Ovary (tissue), 7 donors: ENCODE measurements at regions not wholly inside any gene's neighbourhood (a gene's known extent, or its start where the extent isn't known, plus 50 kb on each side); places are given as distances from the start of the nearest gene placed in this dataset.

ENCODE experiments used
- DNase-seq, 5 donors: peaks; one replicate each; pipeline ENCODE4 v3.0.0-alpha.2; 2019 to 2020
- H3K27ac ChIP-seq, 2 donors: fragments of 200-600 bp; one replicate each; pipeline versions ENCODE4 v1.5.1 to v1.8.0; 2019 to 2022
- H3K27me3 ChIP-seq: fragments of 200-600 bp; one replicate; pipeline ENCODE4 v1.8.0; 2022
- H3K36me3 ChIP-seq: fragments of 200-600 bp; sonication (generic); one replicate; pipeline ENCODE4 v1.5.1; 2019
- H3K4me1 ChIP-seq: one replicate; pipeline ENCODE4 v1.8.1; 2013; ENCODE audit warnings: mild to moderate bottlenecking, moderate library complexity; ENCODE audit not compliant: insufficient read depth
- H3K4me3 ChIP-seq: fragments of 200-600 bp; sonication (generic); one replicate; pipeline ENCODE4 v1.5.1; 2017
- H3K9me3 ChIP-seq, 2 donors: fragments of 200-600 bp in 1 of 2; sonication (generic) in 1 of 2; one replicate each; pipeline versions ENCODE4 v1.5.1 to v1.8.1; 2013 to 2019; ENCODE audit warnings: mild to moderate bottlenecking in 1 of 2, moderate library complexity in 1 of 2
- EP300 ChIP-seq: sonication (generic); formaldehyde crosslinking; IDR thresholded peaks from one replicate; pipeline ENCODE4 v1.6.1; 2017; ENCODE audit warnings: antibody characterized with exemption
- POLR2A ChIP-seq: fragments of 450-650 bp; IDR thresholded peaks from one replicate; pipeline ENCODE4 v1.6.1; 2017; ENCODE audit warnings: antibody characterized with exemption, mild to moderate bottlenecking, moderate library complexity
- WGBS, 3 donors: extraction: QIAGEN DNeasy Blood & Tissue Kit in 1 of 3; methylation state at CpG; one replicate each; pipeline versions ENCODE4 v1.1.5 to v1.1.7; 2013 to 2017; 5-methylcytosine and 5-hydroxymethylcytosine counted together
- intact Hi-C, 4 donors: fragments of 100-400 bp; cut with DNase I; formaldehyde crosslinking; loops; one replicate each; pipeline versions ENCODE4 v1.11.0 to v1.15.1; 2022 to 2023
- TF ChIP-seq, protein P1 (sequence below), 3 donors: fragments of 450-650 bp in 2 of 3; fragments of 200-600 bp in 1 of 3; IDR thresholded peaks; one replicate each; pipeline versions ENCODE4 v1.5.1 to v1.8.0; 2016 to 2022; ENCODE audit warnings: antibody characterized with exemption in 3 of 3, mild to moderate bottlenecking in 1 of 3
- donor health status: DM: no; HTN: no; CAD: no; lungs with moderate emphysema.
- donor health status: DM: no; HTN: no; CAD: no.
- donor health status: Bipolar disorder and iron deficiency.
- donor health status: DM: no; HTN: no; CAD: no.
- donor health status: DM: yes; HTN: yes; CAD: no.

DNA sequence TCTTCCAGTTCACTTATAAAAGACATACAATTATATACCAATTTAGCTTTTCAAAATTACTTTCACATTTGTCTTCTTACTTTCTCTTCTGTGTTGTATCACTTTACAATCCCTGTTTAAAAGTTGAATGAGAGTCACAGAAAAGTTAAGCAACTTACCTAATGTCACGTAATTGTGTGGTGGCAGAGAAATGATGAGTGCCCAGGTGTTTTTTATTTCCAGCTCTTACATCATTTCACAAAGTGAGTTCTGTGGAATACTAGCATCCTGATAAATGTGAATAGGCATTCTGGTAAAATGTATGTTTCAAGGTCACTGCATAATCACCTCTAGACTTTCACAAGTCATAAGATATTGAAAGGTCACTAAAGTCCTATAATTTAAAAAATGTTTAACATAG is 133.0 kb upstream of the FIBIN start:
- Histone ChIP-seq H3K27ac (no peak overlapping the region), H3K4me1 (no peaks in the 10 kb centered on the region), H3K36me3 (no peaks in the 10 kb centered on the region), H3K27me3 (no peaks in the 10 kb centered on the region), H3K9me3 (no peaks in the 10 kb centered on the region), H3K4me3 (no peak overlapping the region)
- TF ChIP-seq EP300 (no peak), POLR2A (no peak)
- TF ChIP-seq, protein P1, sequence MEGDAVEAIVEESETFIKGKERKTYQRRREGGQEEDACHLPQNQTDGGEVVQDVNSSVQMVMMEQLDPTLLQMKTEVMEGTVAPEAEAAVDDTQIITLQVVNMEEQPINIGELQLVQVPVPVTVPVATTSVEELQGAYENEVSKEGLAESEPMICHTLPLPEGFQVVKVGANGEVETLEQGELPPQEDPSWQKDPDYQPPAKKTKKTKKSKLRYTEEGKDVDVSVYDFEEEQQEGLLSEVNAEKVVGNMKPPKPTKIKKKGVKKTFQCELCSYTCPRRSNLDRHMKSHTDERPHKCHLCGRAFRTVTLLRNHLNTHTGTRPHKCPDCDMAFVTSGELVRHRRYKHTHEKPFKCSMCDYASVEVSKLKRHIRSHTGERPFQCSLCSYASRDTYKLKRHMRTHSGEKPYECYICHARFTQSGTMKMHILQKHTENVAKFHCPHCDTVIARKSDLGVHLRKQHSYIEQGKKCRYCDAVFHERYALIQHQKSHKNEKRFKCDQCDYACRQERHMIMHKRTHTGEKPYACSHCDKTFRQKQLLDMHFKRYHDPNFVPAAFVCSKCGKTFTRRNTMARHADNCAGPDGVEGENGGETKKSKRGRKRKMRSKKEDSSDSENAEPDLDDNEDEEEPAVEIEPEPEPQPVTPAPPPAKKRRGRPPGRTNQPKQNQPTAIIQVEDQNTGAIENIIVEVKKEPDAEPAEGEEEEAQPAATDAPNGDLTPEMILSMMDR (IDR thresholded peaks at IDR 0.05) = no peak
- WGBS, 3 donors = 90 to 100% (median 94%) methylated on average over 1 of the region's 1 CpG
- DNase-seq = no peak
- intact Hi-C loops = no loop called here

DNA sequence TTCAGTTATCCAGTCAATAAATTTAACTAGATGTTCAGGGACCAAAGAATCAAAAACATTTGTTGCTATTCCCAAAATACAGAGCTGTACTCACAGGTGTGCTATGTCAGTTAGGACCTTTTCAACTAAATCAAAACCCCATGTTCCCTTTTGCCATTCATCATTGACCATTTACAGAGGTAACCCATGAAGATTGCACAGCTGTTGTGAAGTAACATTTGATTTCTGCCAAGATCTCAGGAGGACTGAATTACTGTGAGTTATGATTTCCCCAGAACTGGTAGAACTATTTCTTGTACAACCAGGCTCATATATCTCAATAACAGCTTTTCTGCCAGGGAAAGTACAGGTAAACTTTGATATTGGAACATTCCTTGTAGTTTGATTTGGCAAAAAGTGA is 131.1 kb upstream of the FIBIN start:
- no peaks in the 10 kb centered on the region for H3K4me1 ChIP-seq
- no peaks in the 10 kb centered on the region for H3K27me3 ChIP-seq
- H3K9me3 ChIP-seq = no peaks in the 10 kb centered on the region
- H3K36me3 ChIP-seq = no peaks in the 10 kb centered on the region
- no peak for DNase-seq
- H3K4me3 ChIP-seq = no peak overlapping the region
- TF ChIP-seq, protein P1 (IDR thresholded peaks at IDR 0.05) = no peak
- TF ChIP-seq EP300 = no peak
- no peak for TF ChIP-seq POLR2A
- intact Hi-C loops = no loop called here
- H3K27ac ChIP-seq = no peak overlapping the region

DNA sequence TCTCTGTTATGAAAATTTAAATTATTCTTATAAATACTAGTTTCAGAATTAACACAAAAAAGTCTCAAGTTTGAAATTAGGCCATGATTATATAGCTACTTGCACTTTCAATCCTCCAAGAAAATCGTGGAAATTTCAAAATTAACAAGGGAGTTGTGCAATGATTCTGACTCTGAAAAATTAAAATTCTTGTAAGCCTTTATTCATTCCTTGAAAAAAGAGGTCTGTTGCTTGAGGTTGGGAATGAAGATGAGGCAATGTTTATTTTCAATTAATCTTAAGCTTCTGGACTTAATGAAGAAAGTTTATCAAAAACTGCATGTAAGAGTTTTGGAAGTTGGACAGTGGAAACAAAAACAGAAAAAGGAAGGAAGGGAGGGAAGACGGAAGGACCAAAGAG is 128.2 kb upstream of the FIBIN start:
- no peaks in the 10 kb centered on the region for H3K9me3 ChIP-seq
- no peak for DNase-seq
- no peaks in the 10 kb centered on the region for H3K36me3 ChIP-seq
- intact Hi-C loops = no loop called here
- H3K27me3 ChIP-seq = no peaks in the 10 kb centered on the region
- no peak overlapping the region for H3K4me3 ChIP-seq
- TF ChIP-seq EP300 = no peak
- no peak for TF ChIP-seq POLR2A
- TF ChIP-seq, protein P1 (IDR thresholded peaks at IDR 0.05) = no peak
- H3K27ac ChIP-seq = no peak overlapping the region
- WGBS, 3 donors = 43 to 59% (median 44%) methylated on average over 2 of the region's 2 CpGs
- H3K4me1 ChIP-seq = no peaks in the 10 kb centered on the region

DNA sequence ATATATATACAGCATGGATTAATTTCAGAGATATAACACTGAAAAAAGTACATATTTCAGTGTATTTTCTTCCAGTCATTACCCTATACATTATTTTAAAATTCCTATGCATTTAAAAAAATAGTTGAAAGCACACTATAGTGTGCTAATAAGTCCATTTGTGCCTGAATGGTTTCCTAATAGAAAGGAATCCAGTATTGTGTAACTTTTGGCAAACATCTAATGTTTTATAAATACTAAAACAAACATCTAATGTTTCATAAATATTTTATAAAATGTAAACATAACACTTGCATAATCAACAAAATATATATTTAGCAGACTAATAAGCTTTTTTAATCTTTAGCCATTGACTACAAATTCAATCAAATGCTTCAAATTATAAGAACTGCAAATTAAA is 126.6 kb upstream of the FIBIN start:
- no peaks in the 10 kb centered on the region for H3K27me3 ChIP-seq
- intact Hi-C loops = no loop called here
- H3K27ac ChIP-seq = no peak overlapping the region
- no peak for DNase-seq
- H3K9me3 ChIP-seq = no peaks in the 10 kb centered on the region
- no peaks in the 10 kb centered on the region for H3K36me3 ChIP-seq
- H3K4me1 ChIP-seq = no peaks in the 10 kb centered on the region
- H3K4me3 ChIP-seq = no peak overlapping the region
- TF ChIP-seq EP300 = no peak
- no peak for TF ChIP-seq POLR2A
- TF ChIP-seq, protein P1 (IDR thresholded peaks at IDR 0.05) = no peak
